Lung (tissue), 11 donors: ENCODE measurements at regions not wholly inside any gene's neighbourhood (a gene's known extent, or its start where the extent isn't known, plus 50 kb on each side); places are given as distances from the start of the nearest gene placed in this dataset.

ENCODE experiments used
- ATAC-seq: fragments of 200-7000 bp; cut with Tn5 transposase; one replicate; pipeline ENCODE4 v1.9.1; 2020; ENCODE audit warnings: moderate number of reproducible peaks; ENCODE audit not compliant: insufficient read depth, low FRiP score
- DNase-seq, 3 donors: peaks; one replicate each; pipeline ENCODE4 v3.0.0-alpha.2; 2013 to 2017
- H3K27ac ChIP-seq, 2 donors: one replicate each; pipeline ENCODE4 v1.5.1; 2013; ENCODE audit warnings: mild to moderate bottlenecking in 2 of 2, moderate library complexity in 2 of 2, control low read depth in 1 of 2, inconsistent platforms in 1 of 2, low read depth in 1 of 2, low read length in 1 of 2
- H3K27me3 ChIP-seq, 3 donors: one replicate each; pipeline ENCODE4 v1.5.1; 2013; ENCODE audit warnings: low read length in 2 of 3; ENCODE audit not compliant: control insufficient read depth in 3 of 3, insufficient read depth in 3 of 3
- H3K36me3 ChIP-seq, 4 donors: one replicate each; pipeline ENCODE4 v1.5.1; 2013; ENCODE audit warnings: low read length in 4 of 4, mild to moderate bottlenecking in 1 of 4, moderate library complexity in 1 of 4; ENCODE audit not compliant: control insufficient read depth in 4 of 4, insufficient read depth in 4 of 4
- H3K4me1 ChIP-seq, 5 donors: one replicate each; pipeline ENCODE4 v1.5.1; 2013; ENCODE audit warnings: low read length in 5 of 5, mild to moderate bottlenecking in 2 of 5, moderate library complexity in 1 of 5; ENCODE audit not compliant: control insufficient read depth in 5 of 5, insufficient read depth in 5 of 5
- H3K4me3 ChIP-seq: one replicate; pipeline ENCODE4 v1.5.1; 2013; ENCODE audit warnings: mild to moderate bottlenecking, control low read depth, moderate library complexity
- H3K9ac ChIP-seq, 2 donors: one replicate each; pipeline ENCODE4 v1.5.1; 2013; ENCODE audit warnings: low read length in 2 of 2, control low read depth in 1 of 2; ENCODE audit not compliant: insufficient read depth in 1 of 2
- H3K9me3 ChIP-seq, 4 donors: one replicate each; pipeline ENCODE4 v1.5.1; 2013; ENCODE audit warnings: low read length in 3 of 4, mild to moderate bottlenecking in 1 of 4, moderate library complexity in 1 of 4; ENCODE audit not compliant: control insufficient read depth in 4 of 4, insufficient read depth in 3 of 4
- CTCF ChIP-seq: IDR thresholded peaks from 2 replicates; pipeline ENCODE4 v1.5.1; 2012; ENCODE audit warnings: mild to moderate bottlenecking; ENCODE audit errors: control extremely low read depth, extremely low read depth
- WGBS, 2 donors: extraction: QIAGEN DNeasy Blood & Tissue Kit; methylation state at CpG; one replicate each; pipeline ENCODE4 v1.1.7; 2013; 5-methylcytosine and 5-hydroxymethylcytosine counted together
- donor health status: control.
- donor health status: control.
- donor health status: Bipolar disorder and iron deficiency.
- donor health status: healthy.
- donor health status: DM: yes; HTN: yes; CAD: no.

- no peak overlapping the region for H3K27ac ChIP-seq
- ATAC-seq, result no peak
- TF ChIP-seq CTCF, result no peak
- 68 to 77% methylated on average over 8 of the region's 8 CpGs for WGBS, 2 donors
- no peaks in the 10 kb centered on the region for H3K27me3 ChIP-seq
- no peaks in the 10 kb centered on the region for H3K36me3 ChIP-seq
- peaks cover 0 to 4% (median 0%) of the 10 kb centered on the region in 4 donors for H3K9me3 ChIP-seq
- H3K9ac ChIP-seq, result no peak overlapping the region
- no peak overlapping the region for H3K4me3 ChIP-seq
- no peak for DNase-seq
- H3K4me1 ChIP-seq, result peaks cover 0 to 9% (median 0%) of the 10 kb centered on the region in 5 donors
Measured at GRCh38 chr12:124168016-124168786, 126.7 kb upstream of the RFLNA start.

- no peak for TF ChIP-seq CTCF
- ATAC-seq, result no peak
- peaks cover 0 to 9% (median 5%) of the 10 kb centered on the region in 5 donors for H3K4me1 ChIP-seq
- 79 to 88% methylated on average over 4 of the region's 4 CpGs for WGBS, 2 donors
- no peak overlapping the region for H3K9ac ChIP-seq
- H3K36me3 ChIP-seq, result no peaks in the 10 kb centered on the region
- H3K9me3 ChIP-seq, result peaks cover 0 to 4% (median 0%) of the 10 kb centered on the region in 4 donors
- H3K27me3 ChIP-seq, result no peaks in the 10 kb centered on the region
- H3K27ac ChIP-seq, result no peak overlapping the region
- no peak for DNase-seq
- no peak overlapping the region for H3K4me3 ChIP-seq
Measured at GRCh38 chr12:124169577-124170284, 125.2 kb upstream of the RFLNA start.

- no peak for DNase-seq
- H3K4me3 ChIP-seq, result no peak overlapping the region
- no peak overlapping the region for H3K9ac ChIP-seq
- H3K4me1 ChIP-seq, result peaks cover 0 to 17% (median 9%) of the 10 kb centered on the region in 5 donors
- 71 to 94% methylated on average over 5 of the region's 5 CpGs for WGBS, 2 donors
- ATAC-seq, result no peak
- H3K27ac ChIP-seq, result no peak overlapping the region
- H3K9me3 ChIP-seq, result peaks cover 0 to 4% (median 0%) of the 10 kb centered on the region in 4 donors
- no peaks in the 10 kb centered on the region for H3K36me3 ChIP-seq
- H3K27me3 ChIP-seq, result no peaks in the 10 kb centered on the region
- no peak for TF ChIP-seq CTCF
Measured at GRCh38 chr12:124170760-124171159, 124.1 kb upstream of the RFLNA start.
